ENCODE measurements at regions not wholly inside any gene's neighbourhood (a gene's known extent, or its start where the extent isn't known, plus 50 kb on each side); places are given as distances from the start of the nearest gene placed in this dataset.
A peak's percentile ranks its signal among the peaks of the same experiment; 100 is the strongest.

DNA sequence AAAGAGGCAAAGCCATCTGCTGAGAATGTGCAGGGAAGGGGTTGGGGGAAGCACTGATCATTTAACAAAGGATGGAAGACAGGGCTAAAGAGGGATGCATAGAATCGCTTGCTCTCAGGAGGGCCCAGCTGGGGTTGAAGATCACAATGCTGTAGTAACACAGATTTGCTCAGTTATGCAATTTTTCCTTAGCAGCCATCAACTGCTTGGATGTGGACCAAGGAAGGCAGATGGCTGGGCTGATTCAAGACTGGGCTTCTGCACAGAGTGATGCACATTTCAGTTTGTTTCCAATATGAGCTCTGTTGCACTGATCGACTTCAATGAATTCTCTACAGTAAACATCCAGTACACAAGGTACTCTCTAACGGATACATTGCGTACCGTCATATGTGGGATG, 127.8 kb upstream of the TBL1X start:
- ATAC-seq (no peak), DNase-seq (no peak)
- TF ChIP-seq, protein P1, sequence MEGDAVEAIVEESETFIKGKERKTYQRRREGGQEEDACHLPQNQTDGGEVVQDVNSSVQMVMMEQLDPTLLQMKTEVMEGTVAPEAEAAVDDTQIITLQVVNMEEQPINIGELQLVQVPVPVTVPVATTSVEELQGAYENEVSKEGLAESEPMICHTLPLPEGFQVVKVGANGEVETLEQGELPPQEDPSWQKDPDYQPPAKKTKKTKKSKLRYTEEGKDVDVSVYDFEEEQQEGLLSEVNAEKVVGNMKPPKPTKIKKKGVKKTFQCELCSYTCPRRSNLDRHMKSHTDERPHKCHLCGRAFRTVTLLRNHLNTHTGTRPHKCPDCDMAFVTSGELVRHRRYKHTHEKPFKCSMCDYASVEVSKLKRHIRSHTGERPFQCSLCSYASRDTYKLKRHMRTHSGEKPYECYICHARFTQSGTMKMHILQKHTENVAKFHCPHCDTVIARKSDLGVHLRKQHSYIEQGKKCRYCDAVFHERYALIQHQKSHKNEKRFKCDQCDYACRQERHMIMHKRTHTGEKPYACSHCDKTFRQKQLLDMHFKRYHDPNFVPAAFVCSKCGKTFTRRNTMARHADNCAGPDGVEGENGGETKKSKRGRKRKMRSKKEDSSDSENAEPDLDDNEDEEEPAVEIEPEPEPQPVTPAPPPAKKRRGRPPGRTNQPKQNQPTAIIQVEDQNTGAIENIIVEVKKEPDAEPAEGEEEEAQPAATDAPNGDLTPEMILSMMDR (IDR thresholded peaks at IDR 0.05) = no peak
- Histone ChIP-seq H3K27me3 (ENCODE audit: insufficient read depth in 3 of 3, low read length in 2 of 3) (no peaks in the 10 kb centered on the region), H3K36me3 (ENCODE audit: insufficient read depth in 1 of 2, low read depth in 1 of 2) (no peaks in the 10 kb centered on the region), H3K4me1 (peaks cover 17% of the 10 kb centered on the region), H3K4me3 (no peak overlapping the region), H3K9me3 (no peaks in the 10 kb centered on the region), H3K27ac (no peak overlapping the region)
- intact Hi-C loops (cut with DNase I) = loop anchor here in 1 of 2 donors (10.0 kb wide), 1 partner anchor 368 kb away; no protein-coding TSS in a partner anchor
- 33 to 47% (median 35%) methylated on average over 5 of the region's 5 CpGs for WGBS, 3 donors

DNA sequence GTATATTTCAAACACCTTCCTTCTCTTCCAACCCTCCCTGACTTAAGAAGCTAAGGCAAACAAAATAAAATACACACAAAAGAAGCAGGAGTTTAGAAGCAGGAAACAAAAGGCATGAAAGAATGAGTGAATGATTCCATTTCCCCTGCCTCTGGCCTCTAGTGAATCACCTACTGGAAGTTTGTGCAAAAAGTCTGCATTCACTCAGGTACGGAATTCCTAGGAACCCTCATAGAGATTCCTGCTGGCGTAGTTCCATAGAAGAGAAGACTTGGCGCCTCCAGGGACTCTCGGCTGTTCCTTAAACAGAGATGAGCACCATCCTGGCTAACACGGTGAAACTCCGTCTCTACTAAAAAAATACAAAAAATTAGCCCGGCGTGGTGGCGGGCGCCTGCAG, 125.9 kb upstream of the TBL1X start:
- DNase-seq = no peak
- no peak for ATAC-seq
- Histone ChIP-seq H3K27me3 (ENCODE audit: insufficient read depth in 3 of 3, low read length in 2 of 3) (peaks cover 0 to 9% (median 0%) of the 10 kb centered on the region in 3 donors), H3K4me3 (no peak overlapping the region), H3K4me1 (peaks cover 23% of the 10 kb centered on the region), H3K36me3 (ENCODE audit: insufficient read depth in 1 of 2, low read depth in 1 of 2) (no peaks in the 10 kb centered on the region), H3K9me3 (no peaks in the 10 kb centered on the region), H3K27ac (no peak overlapping the region)
- WGBS, 3 donors = 89 to 93% (median 93%) methylated on average over 8 to 10 of the region's 10 CpGs
- intact Hi-C loops (cut with DNase I) = loop anchor here in 1 of 2 donors (10.0 kb wide), 1 partner anchor 366 kb away; no protein-coding TSS in a partner anchor
- TF ChIP-seq, protein P1 (IDR thresholded peaks at IDR 0.05) = no peak

DNA sequence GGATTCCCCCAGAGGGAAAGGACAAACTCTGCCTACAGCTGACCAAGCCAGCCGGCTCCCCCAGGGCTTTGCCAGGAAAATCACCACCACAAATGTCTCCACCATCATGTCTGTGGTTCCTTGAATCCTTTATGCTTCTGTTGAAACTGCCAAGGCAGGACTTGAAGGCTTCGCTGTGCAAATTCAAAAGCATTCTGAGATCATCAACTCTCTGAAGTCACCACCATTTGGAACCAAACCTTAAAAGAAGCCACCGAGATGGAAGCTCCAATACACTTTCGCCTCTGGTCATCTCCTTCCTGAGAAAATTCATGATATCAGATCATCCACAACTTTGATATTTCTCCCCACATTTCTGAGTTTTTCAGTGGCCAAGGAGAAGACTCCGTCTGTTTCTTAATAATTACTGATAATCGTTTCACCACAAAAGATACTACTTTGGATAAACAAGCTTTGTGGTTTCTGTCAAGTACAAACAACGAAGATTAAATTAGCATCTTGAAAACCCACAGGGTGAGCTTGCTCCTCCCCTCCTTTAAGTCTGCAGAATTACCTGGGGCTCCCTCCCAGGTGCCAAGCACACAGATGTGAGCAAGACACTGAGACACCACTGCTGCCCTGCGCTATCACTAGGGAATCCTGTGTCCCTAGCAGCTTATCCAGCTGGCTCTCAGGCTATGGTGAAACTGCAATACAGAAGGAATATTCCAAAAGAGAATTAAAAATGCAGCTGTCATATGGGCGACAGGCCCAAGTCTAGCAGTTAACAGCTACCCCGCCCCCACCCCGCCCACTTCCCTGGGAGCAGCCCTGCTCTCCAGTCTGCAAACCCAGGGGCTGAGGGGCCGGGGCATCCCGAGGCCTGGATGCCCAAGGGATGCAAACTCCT, 125.0 kb upstream of the TBL1X start:
- TF ChIP-seq, protein P1 (IDR thresholded peaks at IDR 0.05) = no peak
- Histone ChIP-seq H3K9me3 (no peaks in the 10 kb centered on the region), H3K27ac (peak overlapping the region; percentile 62), H3K4me3 (no peak overlapping the region), H3K4me1 (peaks cover 23% of the 10 kb centered on the region), H3K36me3 (ENCODE audit: insufficient read depth in 1 of 2, low read depth in 1 of 2) (no peaks in the 10 kb centered on the region), H3K27me3 (ENCODE audit: insufficient read depth in 3 of 3, low read length in 2 of 3) (peaks cover 0 to 9% (median 0%) of the 10 kb centered on the region in 3 donors)
- ATAC-seq (peak; percentile 30 to 45 (median 33)), DNase-seq (peak; percentile 34 to 64)
- WGBS, 3 donors = 21 to 26% (median 22%) methylated on average over 11 to 13 of the region's 13 CpGs
- intact Hi-C loops (cut with DNase I) = loop anchor here in 1 of 2 donors (10.0 kb wide), 1 partner anchor 365 kb away; no protein-coding TSS in a partner anchor

DNA sequence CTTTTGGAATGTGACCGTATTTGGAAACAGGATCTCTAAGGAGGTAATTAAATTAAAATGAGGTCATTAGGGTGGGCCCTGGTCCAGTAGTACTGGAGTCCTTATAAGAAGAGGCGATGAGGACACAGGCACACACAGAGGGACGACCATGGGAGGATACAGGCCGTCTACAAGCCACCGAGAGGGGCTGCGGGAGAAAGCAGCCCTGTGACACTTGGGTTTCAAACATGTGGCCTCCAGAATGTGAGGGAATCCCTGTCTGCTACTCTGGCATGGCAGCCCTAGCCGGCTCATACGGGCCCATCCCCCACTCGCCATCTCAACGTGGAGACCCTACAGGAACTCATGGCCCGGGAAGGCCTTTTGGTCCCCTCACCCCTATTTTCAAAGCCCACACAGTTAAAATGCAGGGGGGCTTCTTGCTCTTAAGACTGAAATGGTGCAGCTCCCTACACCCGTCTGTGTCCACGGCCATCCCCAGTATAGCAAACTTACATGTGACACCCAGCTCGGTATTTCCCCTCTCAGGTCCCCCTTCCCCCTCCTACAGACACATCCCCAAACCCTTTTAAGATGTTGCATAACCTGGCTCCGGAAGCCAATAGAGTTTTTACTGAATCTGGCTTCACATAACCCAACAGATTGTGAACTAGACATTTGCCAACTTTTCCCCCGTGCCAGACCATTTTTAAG, 124.1 kb upstream of the TBL1X start:
- TF ChIP-seq, protein P1 (IDR thresholded peaks at IDR 0.05) = no peak
- Histone ChIP-seq H3K4me3 (peak overlapping the region; percentile 42), H3K36me3 (ENCODE audit: insufficient read depth in 1 of 2, low read depth in 1 of 2) (no peaks in the 10 kb centered on the region), H3K27me3 (ENCODE audit: insufficient read depth in 3 of 3, low read length in 2 of 3) (peaks cover 0 to 9% (median 0%) of the 10 kb centered on the region in 3 donors), H3K4me1 (peaks cover 23% of the 10 kb centered on the region), H3K9me3 (no peaks in the 10 kb centered on the region), H3K27ac (peak overlapping the region; percentile 62)
- WGBS, 3 donors = 5 to 10% (median 8%) methylated on average over 15 to 16 of the region's 16 CpGs
- intact Hi-C loops (cut with DNase I) = no loop called here
- ATAC-seq (peak; percentile 31 to 53 (median 42)), DNase-seq (peak; percentile 30 to 59)

Measured in psoas muscle (tissue), 7 donors.